ENCODE measurements at regions not wholly inside any gene's neighbourhood (a gene's known extent, or its start where the extent isn't known, plus 50 kb on each side); places are given as distances from the start of the nearest gene placed in this dataset.

DNA sequence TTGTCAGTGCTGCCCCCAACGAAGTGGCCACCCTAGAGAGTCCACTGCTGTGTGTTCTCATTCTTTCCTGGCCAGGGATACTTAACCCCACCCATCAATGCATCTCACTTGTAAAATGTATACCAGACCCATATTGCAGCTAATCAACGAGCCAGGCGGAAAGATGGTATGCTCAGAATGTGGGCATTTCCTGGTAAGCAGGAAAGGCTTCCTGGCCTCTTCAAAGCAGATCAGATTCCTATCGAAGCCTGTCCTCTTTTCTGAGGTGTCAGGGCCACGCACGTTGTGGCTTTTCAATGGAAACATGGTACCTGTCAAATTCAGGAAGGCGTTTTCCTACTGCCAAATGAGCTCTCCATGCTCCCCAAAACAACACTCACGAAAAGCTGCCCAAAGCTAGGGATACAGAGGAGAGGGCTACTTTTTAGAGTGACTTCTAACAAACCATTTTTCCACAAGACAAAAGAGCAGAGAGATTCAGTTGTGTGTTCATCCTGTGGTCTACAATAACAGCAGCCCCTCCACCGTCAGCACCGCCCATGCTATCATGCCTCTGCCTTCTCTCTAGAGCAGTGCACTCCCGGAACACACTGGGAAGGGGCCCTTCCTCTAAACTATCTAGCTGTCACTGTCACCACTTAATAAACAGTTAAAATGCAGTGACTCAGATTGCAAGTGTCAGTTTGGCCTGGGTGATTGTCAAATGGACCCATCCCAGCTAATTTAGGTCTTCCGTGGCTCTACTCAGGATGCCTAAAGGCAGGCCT is 535.1 kb downstream of the RNF144A start:
- H3K9me3 ChIP-seq (replicated peaks; ENCODE audit: insufficient read depth, low read length): no peaks in the 10 kb centered on the region
- no peak overlapping the region for H3K4me3 ChIP-seq (ENCODE audit: low read length)
- H3K4me2 ChIP-seq (ENCODE audit: low read depth, low read length): no peak overlapping the region
- no peaks in the 10 kb centered on the region for H4K20me1 ChIP-seq (ENCODE audit: insufficient read depth, low read length)
- H3K27me3 ChIP-seq (replicated peaks; ENCODE audit: insufficient read depth, low read length): no peaks in the 10 kb centered on the region
- H3K9ac ChIP-seq (ENCODE audit: low read length): no peak overlapping the region
- no peaks in the 10 kb centered on the region for H3K79me2 ChIP-seq (ENCODE audit: low read length)
- H3K36me3 ChIP-seq (replicated peaks; ENCODE audit: insufficient read depth, low read length): no peaks in the 10 kb centered on the region
- no peaks in the 10 kb centered on the region for H3K9me2 ChIP-seq (replicated peaks; ENCODE audit: insufficient read depth, low read length)
- TF ChIP-seq CTCF (IDR thresholded peaks at IDR 0.05; ENCODE audit: low read length): no peak
- no peak overlapping the region for H3K27ac ChIP-seq (ENCODE audit: low read length)
- H3F3A ChIP-seq (ENCODE audit: insufficient read depth, low read length): no peaks in the 10 kb centered on the region
- H2AFZ ChIP-seq (ENCODE audit: low read length): no peak overlapping the region
- DNase-seq: no peak
- H3K4me1 ChIP-seq (ENCODE audit: low read length): no peaks in the 10 kb centered on the region

DNA sequence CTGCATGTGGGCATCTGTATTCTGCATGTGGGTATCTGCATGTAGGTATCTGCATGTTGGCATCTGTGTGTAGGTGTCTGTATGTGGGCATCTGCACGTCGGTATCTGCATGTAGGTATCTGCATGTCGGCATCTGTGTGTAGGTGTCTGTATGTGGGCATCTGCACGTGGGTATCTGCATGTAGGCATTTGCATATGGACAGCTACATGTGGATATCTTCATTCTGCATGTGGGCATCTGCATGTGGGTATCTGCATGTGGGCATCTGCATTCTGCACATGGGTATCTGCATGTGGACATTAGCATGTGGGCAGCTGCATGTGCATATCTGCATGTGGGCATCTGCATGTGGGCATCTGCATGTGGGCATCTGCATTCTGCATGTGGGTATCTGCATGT is 537.4 kb downstream of the RNF144A start:
- H3K9ac ChIP-seq (ENCODE audit: low read length): no peak overlapping the region
- no peak overlapping the region for H3K4me3 ChIP-seq (ENCODE audit: low read length)
- no peak for TF ChIP-seq EZH2phosphoT487 (IDR thresholded peaks at IDR 0.05; ENCODE audit: low read length)
- no peak for TF ChIP-seq CTCF (IDR thresholded peaks at IDR 0.05; ENCODE audit: low read length)
- no peak for TF ChIP-seq EZH2 (optimal IDR thresholded peaks at IDR 0.05; ENCODE audit: low read depth, low read length)
- DNase-seq: no peak
- no peaks in the 10 kb centered on the region for H3K9me2 ChIP-seq (replicated peaks; ENCODE audit: insufficient read depth, low read length)
- no peaks in the 10 kb centered on the region for H4K20me1 ChIP-seq (ENCODE audit: insufficient read depth, low read length)
- no peaks in the 10 kb centered on the region for H3F3A ChIP-seq (ENCODE audit: insufficient read depth, low read length)
- no peak overlapping the region for H2AFZ ChIP-seq (ENCODE audit: low read length)
- H3K36me3 ChIP-seq (replicated peaks; ENCODE audit: insufficient read depth, low read length): no peaks in the 10 kb centered on the region
- no peak overlapping the region for H3K4me2 ChIP-seq (ENCODE audit: low read depth, low read length)
- no peaks in the 10 kb centered on the region for H3K9me3 ChIP-seq (replicated peaks; ENCODE audit: insufficient read depth, low read length)
- H3K27me3 ChIP-seq (replicated peaks; ENCODE audit: insufficient read depth, low read length): no peaks in the 10 kb centered on the region
- no peaks in the 10 kb centered on the region for H3K4me1 ChIP-seq (ENCODE audit: low read length)
- H3K27ac ChIP-seq (ENCODE audit: low read length): no peak overlapping the region
- H3K79me2 ChIP-seq (ENCODE audit: low read length): no peaks in the 10 kb centered on the region

- Histone ChIP-seq H4K20me1 (ENCODE audit: insufficient read depth, low read length) (no peaks in the 10 kb centered on the region), H3K9me3 (replicated peaks; ENCODE audit: insufficient read depth, low read length) (no peaks in the 10 kb centered on the region), H3K27me3 (replicated peaks; ENCODE audit: insufficient read depth, low read length) (no peaks in the 10 kb centered on the region), H3K4me1 (ENCODE audit: low read length) (no peaks in the 10 kb centered on the region), H3K27ac (ENCODE audit: low read length) (no peak overlapping the region), H2AFZ (ENCODE audit: low read length) (no peak overlapping the region), H3K36me3 (replicated peaks; ENCODE audit: insufficient read depth, low read length) (no peaks in the 10 kb centered on the region), H3F3A (ENCODE audit: insufficient read depth, low read length) (no peaks in the 10 kb centered on the region), H3K79me2 (ENCODE audit: low read length) (no peaks in the 10 kb centered on the region), H3K9me2 (replicated peaks; ENCODE audit: insufficient read depth, low read length) (no peaks in the 10 kb centered on the region), H3K9ac (ENCODE audit: low read length) (no peak overlapping the region), H3K4me3 (ENCODE audit: low read length) (no peak overlapping the region), H3K4me2 (ENCODE audit: low read depth, low read length) (no peak overlapping the region)
- DNase-seq: no peak
- no peak for TF ChIP-seq CTCF (IDR thresholded peaks at IDR 0.05; ENCODE audit: low read length)
- TF ChIP-seq EZH2phosphoT487 (IDR thresholded peaks at IDR 0.05; ENCODE audit: low read length): no peak
- no peak for TF ChIP-seq EZH2 (optimal IDR thresholded peaks at IDR 0.05; ENCODE audit: low read depth, low read length)
Observed at GRCh38 chr2:7456762-7457161, 539.5 kb downstream of the RNF144A start.
